ENCODE measurements at regions not wholly inside any gene's neighbourhood (a gene's known extent, or its start where the extent isn't known, plus 50 kb on each side); places are given as distances from the start of the nearest gene placed in this dataset.
"Not testable (repeated sequence)": the region's sequence is repeated elsewhere in the genome, so short reads cannot be mapped to it uniquely, and the experiment has no call there.

DNA sequence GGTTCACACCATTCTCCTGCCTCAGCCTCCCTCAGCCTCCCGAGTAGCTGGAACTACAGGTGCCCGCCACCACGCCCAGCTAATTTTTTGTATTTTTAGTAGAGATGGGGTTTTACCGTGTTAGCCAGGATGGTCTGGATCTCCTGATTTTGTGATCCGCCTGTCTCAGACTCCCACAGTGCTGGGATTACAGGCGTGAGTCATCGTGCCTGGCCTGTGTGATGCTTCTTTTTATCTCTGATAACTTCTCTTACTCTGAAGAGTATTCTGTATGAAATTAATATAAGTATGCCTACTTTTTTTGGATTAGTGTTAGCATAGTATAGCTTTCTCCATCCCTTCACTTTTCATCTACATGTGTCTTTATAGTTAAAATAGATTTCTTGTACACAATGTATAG lies 180.8 kb upstream of the GALNT15 start:
- not testable (repeated sequence) for DNase-seq

DNA sequence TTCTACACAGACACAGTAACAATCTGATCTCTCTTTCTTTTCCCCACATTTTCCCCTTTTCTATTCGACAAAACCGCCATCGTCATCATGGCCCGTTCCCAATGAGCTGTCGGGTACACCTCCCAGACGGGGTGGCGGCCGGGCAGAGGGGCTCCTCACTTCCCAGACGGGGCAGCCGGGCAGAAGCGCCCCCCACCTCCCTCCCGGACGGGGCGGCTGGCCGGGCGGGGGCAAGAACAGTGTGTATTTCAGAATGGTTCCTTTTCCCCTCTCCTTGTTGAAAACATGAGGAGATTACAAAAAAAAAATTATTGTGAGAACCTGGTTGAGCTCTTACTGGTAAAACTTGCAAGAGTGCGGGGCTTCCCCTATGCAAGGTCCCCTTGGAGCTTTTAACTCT lies 178.0 kb upstream of the GALNT15 start:
- not testable (repeated sequence) for DNase-seq

DNA sequence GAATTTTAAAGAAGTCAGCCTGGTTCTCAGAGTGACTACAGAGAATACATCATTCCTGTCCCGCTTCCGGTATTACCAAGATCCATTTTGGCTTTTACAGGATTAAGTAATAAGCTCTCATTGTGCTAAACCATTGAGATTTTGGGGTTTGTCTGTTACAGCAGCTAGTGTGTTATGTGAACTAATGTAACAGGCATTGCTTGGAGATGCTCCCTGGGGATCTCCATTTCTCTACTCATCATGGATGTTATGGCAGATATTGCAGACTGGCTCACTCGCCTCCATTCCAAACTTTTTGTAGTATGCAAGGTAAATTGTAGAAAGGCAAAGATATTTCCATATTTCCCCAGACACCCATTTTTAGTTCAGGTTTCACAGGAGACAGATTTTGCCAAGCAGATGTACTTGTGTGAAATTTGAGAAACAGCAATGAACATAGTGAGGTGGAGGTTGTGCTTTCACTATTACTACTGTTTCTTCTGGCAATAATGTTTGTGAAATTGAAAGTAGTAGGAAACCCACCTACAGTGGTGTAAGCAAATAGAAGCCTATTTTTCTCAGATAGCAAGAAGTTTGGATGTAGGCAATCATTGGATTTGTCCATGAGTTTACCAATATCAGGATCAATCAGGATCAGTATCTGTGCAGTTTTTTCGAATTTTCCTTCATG lies 177.1 kb upstream of the GALNT15 start:
- no peak for DNase-seq

DNA sequence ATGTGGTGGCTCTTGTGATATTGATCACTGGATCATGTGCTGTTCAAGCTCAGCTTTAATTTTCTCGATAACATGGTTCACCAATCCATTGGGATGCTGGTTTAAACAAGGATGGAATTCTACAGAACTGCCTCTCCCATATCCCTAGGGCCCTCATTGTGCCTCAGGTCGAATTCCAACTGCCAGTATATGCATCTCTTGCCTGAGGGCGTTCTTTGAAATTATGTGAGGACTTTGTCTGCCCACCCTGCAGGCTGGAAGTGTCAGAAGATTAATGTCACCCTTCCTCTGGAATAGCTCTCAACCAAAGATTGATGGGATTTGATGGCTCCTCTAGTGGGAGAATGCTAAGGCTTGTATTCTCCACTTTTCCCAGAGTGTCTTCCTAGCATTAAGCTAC lies 175.6 kb upstream of the GALNT15 start:
- DNase-seq: no peak

DNA sequence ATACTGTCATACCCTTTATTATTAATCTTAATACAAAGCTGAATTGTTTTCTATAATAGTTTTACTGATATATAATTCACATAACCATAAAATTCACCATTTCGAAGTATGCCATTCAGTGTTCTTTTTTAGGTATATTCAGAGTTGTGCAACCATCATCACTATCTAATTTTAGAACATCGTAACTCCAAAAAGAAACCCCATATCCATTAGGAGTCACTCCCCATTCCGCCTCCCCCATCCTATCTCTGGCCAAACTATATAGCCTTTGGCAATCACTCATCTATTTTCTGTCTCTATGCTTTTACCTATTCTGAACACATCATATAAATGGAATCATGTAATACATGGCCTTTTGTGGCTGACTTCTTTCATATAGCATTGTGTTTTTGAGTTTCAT lies 169.7 kb upstream of the GALNT15 start:
- no peak for DNase-seq

DNA sequence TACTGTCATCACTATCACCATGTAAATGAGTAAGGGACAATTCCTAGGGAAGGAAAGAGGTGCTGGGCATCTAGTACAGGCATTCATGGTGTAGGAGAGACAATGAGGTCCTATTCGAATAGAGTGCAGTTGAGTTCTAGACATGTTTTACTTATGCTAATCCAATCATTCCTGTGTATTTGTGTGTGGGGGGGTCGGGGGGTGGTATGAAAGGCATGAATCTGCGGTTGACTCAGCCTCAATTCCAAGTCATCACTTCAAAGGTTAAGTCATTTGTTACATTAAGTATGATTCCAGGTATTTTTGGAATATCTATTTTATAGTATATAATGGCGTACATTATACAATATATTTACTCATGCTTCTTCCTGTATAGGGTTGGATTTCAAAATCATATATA lies 163.1 kb upstream of the GALNT15 start:
- no peak for DNase-seq

DNA sequence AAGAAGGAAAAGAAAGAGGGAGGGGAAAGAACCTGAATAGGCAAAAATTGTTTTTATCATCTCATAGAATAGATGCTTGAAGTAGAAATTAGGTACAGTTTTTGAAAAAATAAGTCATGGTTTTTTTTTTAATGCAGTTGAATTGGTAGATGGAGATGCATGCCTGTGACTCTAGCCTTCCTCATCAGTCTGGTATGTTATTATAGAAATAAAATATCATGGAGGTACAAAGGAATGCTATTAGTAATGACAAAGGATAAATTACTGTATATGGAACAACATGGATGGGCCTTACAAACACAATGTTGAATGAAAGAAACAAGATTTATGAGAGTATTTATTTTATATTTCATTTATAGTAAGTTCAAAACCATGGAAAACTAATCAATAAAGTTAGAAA lies 162.4 kb upstream of the GALNT15 start:
- DNase-seq: no peak

DNA sequence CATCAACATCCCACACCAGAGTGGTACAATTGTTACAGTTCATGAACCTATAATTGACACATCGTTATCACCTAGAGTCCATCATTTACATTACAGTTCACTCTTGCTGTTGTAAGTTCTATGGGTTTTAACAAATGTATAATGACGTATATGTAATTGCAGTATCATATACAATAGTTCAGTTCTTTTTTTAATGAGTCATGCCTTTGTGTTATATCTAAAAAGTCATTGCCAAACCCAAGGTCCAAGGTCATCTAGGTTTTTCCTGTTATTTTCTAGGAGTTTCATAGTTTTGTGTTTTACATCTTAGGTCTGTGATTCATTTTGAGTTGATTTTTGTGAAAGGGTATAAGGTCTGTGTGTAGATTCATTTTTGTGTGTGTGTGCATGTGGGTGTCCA lies 160.9 kb upstream of the GALNT15 start:
- no peak for DNase-seq

DNA sequence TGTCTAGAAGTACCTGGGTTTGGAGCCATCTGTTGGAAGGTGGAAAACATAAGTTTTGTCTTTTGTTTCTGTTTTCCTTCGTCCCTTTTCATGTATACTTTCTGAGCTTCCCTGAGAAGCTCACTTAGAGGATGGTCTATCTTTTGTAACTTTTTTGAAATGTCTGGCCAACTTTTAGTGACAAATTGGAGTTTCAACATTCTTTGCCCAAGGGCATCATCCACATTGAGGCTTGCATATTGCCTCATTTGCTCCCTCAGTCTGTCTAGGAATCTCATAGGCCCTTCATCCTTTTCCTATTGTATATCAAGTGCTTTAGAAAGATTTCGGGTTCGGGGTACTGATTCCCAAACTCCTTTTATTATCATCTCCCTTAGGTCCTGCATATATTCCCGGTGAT lies 152.7 kb upstream of the GALNT15 start:
- DNase-seq: not testable (repeated sequence)

DNA sequence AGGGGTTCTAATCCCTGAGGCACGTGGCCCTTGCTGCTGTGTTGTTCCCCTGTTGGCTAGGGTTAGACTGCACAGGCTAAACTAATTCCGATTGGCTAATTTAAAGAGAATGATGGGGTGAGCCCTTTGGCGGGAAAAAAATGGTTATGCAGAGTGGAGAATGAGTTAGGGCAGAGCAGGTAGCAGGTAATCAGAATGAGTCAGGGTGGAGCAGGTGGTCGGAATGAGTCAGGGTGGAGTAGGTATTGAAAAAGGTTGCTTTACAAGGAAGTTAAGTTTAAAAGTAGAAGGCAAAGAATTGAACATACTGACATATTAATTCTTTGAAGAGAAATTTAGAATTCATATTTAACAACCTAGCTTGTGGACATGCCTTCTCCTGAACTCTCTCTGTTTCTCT lies 150.6 kb upstream of the GALNT15 start:
- DNase-seq: not testable (repeated sequence)

DNA sequence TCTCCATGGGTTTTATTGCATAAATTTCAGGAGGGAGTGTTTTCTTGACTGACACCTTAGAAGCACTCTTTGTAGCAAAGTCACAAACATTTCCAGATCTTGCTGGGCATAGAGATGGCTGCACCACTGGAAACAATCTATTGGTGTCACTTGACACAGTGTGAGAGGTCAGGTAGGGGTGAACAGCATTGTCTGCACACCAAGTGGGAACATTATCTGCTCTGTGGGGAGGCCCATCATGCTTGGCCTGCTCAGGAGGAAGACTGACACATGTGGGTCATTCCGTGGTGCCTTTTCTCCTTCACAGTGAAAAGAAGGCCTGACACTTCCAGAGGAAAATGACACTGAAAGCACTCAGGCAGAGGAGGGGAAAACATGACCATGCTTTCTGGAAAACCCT lies 149.9 kb upstream of the GALNT15 start:
- no peak for DNase-seq

DNA sequence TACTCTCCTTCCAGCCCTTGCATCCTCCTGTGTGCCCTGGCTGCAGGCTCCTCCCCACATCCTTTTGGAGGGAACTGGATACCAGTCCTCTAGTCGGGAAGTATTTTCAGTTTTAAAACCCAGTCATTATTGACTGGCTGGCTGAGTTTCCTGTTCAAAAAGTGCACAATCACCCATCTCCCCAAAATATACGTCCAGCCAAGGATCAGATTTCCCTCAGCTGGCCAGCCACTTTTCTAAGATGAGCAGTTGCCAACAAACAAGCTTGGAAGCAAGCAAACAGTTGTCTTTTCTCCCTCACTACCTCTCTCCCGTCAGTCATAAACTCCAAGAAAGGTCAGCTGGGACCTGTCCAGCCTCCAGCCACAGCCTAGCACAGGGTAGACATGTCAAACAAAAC lies 147.7 kb upstream of the GALNT15 start:
- DNase-seq: no peak

DNA sequence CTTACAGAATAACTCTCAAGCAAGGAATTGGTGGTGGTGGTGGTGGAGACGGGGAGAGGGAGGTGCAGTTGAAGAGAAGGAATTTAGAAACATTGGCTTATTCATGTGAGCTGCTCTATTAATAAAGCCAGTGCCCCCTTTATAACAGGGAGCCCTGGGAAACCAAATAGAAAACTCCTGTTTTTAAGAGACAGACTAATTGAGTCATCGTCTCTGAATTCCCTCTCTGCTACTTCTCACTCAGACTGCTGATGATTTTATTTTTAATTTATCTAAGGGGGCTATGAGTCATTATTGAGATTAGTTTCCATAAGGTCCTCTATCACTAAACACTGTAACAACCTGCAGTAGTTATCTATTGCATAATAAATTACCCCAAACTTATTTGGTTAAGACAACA lies 145.9 kb upstream of the GALNT15 start:
- no peak for DNase-seq

DNA sequence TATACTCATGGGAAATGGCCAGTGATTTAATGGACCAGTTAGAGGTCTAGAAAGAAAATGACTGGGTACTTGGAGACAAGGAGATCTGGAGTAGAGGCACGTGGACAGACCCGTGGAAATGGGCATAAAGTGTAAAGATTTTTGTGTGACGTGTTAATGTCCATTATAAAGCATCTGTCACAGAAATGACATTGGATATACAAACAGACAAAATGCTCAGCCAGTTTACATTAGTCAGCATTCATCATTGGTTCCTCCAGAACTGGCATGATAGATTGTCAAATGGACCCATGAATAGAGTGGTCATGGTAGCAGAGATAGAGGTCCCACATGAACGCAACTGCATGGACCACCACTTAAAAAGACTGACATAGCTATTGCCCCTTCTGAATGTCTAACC lies 144.1 kb upstream of the GALNT15 start:
- no peak for DNase-seq

DNA sequence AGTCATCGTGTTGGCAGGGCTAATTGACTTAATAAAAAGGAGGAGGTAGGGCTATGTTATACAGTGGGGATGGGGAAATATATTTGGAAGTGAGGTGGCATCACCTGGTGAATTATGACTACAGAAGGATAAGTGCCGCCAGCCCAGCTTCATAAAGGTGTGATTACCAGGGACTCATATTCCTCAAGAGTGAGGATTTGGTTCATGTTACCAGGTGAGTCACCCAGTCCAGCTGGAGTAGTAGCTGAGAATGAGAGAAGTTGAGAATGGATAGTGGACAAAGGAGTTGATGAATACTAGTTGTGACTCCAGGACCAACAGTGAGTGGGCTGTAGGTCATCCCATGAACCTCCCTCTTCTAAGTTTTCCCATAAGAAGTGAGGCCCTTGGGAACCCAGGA lies 143.0 kb upstream of the GALNT15 start:
- no peak for DNase-seq

DNA sequence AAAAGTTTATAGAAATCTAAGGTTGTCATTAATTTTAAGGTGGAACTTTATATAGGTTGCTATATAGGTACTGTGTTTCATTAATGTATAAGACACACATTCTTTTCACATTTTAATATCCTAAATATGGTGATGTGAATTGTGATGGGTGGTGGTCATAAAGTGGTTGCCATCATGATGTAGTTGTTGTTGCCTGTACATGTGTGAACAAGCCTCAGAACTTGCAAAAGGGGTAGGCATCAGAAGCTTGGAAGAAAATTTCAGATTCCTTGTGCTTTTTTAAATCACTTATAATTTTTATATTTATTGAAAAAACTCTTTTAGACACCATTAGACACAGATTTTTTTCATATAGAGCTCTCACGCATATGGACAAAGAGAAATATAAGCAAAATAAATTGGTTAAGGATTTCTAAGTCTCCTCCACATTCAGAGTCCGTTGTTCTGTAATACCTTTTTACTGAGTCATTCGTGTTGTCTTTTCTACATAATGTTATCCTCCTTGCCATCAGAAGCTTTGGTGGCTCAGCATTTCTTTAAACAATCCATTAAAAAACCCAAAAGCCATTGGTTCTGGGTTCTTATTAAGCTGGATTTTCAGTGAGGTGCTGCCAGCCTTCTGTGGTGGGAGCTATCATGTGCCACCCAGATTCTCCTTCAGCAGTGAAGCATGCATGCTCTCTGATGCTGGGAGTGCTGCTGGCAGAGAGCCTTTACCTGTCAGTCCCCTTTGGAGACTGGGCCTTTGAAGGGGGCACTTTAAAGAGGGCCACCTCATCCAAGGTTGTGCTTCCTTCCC lies 140.4 kb upstream of the GALNT15 start:
- no peak for DNase-seq

DNA sequence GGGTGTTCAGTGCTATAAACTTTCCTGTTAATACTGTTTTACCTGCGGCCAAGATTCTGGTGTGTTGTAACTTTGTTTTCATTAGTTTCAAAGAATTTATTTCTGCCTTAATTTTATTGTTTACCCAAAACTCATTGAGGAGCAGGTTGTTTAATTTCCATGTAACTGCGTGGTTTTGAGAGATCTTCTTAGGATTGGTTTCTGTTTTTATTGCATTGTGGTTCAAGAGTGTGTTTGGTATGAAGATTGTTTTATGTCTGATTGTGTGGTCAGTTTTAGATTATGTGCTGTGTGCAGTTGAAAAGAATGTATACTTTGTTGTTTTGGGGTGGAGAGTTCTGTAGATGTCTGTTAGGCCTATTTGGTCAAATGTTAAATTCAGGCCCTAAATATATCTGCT lies 133.5 kb upstream of the GALNT15 start:
- DNase-seq: no peak

DNA sequence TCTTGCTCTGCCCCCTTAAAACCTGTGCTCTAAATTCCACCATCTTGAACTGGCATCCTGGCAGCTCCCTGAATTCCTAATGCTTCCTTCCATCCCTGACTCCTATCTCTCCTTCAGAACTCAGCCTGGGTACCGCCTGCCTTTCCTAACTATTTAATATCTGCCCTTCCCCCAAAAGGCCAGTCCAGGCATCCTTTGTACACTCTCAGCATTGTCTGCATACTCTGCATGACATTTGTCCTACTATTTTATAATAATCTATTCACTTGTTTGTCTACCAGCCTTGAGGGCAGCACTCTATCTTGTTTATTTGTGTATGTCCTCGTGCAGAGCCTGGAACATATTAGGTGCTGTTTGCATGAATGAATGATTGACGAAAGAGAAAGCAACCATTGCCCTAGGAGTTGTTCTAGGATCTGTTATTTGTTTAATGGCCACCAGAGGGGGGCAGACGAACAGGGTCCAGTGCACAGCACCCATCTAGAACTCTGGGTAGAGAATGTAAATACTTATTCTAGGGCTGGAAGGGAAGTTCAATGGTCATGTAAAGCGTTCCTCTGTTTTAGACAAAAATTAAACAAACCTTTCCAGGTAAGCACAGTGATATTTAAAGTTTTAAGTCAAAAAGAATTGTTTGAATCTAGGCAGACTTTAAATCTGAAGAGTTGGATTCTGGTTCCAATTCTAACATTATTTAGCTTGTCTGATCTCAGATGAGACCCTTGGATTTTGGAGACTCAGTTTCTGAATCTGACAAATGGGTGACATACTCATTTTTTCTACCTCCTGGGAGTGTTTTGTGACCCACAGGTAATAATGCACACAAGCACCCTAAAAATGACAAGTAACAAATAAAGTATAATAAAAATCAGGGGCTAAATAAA lies 125.8 kb upstream of the GALNT15 start:
- peak; percentile 82 to 91 for DNase-seq

DNA sequence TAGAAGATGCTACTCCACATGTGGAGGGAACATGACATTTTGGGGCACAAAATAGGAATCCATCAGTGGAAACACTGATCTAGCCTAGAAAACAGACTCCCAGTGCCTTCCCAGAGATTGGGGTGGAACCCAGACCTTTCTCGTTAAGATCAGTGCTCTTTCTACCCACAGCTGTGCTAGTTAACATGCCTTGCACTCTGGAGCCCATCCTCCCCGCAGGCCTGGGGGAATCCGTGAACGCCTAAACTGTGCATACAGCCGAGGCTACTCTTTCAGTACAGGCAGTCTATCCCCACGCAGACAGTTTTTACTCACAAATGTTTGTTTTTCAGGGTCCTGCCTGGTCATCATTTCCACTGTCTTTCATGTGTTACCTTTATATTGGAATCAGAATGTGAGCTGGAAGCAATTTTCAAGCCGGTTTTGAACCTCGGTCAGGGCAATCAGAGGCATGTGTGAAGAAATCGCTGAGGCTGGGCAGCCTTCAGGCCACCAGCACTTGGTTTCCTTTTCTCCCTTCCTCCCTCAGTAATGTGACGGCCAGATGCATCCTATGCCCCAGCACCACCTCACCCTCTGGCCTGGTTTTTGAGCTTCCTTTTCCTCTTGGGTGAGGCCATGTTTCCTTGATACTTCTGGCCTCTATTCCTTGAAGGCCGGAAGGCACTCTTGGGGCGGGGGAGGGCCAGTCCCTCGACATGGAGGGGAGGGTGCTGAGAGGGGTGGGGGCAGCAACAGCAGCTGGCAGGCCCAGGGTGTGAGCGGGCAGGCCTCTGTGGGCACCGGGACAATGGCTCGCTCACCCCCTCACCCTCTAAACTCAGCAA lies 123.6 kb upstream of the GALNT15 start:
- peak; percentile 76 to 83 for DNase-seq

DNA sequence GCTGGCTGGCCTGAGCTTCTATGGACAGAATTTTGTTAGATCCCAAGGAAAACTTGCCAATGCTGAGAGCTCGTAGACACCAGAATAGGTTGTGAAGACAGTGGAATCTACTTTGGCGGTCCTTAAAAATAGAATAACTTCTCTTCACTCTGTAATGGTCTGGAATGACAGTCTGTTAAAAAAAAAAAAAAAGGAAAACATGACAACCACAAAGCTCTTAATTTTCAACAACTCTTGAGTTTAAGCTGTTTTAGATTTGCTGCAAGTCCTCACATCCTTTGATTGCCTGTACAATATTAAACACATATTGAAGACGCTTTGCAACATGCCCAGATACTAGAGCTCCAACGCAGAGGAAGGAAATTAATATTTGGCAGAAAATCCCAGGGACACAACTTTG lies 122.8 kb upstream of the GALNT15 start:
- DNase-seq: no peak

DNA sequence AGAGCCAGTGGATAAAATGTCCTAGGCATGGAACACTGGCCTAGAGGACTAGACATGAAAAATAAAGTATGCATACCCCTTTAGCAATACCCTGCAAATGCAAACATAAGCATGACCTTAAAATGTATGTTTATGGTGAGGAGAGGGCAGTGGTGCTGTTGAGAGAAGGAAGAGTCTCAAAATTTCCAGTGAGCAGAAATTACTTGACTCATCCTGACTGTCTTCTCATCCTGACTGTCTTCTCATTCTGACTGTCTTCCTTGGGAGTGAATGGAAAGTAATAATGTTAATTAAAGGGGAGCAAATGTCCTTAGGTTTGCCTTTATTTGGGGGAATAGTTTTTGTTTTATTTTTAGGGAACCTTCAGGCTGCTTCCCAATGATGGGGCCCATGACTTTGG lies 121.5 kb upstream of the GALNT15 start:
- no peak for DNase-seq

DNA sequence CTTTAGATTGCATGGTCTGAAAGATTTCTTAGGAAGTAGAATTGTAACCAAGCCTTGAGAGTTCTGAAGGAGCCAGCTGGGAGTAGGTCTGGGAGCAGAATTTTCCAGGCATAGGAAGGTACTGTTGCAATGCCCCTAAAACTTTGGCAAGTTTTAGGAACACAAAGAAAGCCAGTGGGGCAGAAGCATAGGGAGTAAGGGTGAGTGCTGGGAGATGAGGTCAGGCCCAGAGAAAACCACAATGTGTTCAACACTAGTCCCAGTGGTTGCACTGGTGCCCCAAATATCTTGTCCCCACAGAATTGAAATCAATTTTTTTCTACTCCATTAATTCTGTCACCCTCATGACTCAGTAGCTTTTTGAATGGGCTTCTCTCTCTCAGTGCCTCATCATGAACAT lies 120.7 kb upstream of the GALNT15 start:
- DNase-seq: no peak
